ENCODE measurements at regions not wholly inside any gene's neighbourhood (a gene's known extent, or its start where the extent isn't known, plus 50 kb on each side); places are given as distances from the start of the nearest gene placed in this dataset.

GRCh38 chr12:5295996-5296395 lies 135.9 kb upstream of the NTF3 start (continued):
- TF ChIP-seq, protein P1, sequence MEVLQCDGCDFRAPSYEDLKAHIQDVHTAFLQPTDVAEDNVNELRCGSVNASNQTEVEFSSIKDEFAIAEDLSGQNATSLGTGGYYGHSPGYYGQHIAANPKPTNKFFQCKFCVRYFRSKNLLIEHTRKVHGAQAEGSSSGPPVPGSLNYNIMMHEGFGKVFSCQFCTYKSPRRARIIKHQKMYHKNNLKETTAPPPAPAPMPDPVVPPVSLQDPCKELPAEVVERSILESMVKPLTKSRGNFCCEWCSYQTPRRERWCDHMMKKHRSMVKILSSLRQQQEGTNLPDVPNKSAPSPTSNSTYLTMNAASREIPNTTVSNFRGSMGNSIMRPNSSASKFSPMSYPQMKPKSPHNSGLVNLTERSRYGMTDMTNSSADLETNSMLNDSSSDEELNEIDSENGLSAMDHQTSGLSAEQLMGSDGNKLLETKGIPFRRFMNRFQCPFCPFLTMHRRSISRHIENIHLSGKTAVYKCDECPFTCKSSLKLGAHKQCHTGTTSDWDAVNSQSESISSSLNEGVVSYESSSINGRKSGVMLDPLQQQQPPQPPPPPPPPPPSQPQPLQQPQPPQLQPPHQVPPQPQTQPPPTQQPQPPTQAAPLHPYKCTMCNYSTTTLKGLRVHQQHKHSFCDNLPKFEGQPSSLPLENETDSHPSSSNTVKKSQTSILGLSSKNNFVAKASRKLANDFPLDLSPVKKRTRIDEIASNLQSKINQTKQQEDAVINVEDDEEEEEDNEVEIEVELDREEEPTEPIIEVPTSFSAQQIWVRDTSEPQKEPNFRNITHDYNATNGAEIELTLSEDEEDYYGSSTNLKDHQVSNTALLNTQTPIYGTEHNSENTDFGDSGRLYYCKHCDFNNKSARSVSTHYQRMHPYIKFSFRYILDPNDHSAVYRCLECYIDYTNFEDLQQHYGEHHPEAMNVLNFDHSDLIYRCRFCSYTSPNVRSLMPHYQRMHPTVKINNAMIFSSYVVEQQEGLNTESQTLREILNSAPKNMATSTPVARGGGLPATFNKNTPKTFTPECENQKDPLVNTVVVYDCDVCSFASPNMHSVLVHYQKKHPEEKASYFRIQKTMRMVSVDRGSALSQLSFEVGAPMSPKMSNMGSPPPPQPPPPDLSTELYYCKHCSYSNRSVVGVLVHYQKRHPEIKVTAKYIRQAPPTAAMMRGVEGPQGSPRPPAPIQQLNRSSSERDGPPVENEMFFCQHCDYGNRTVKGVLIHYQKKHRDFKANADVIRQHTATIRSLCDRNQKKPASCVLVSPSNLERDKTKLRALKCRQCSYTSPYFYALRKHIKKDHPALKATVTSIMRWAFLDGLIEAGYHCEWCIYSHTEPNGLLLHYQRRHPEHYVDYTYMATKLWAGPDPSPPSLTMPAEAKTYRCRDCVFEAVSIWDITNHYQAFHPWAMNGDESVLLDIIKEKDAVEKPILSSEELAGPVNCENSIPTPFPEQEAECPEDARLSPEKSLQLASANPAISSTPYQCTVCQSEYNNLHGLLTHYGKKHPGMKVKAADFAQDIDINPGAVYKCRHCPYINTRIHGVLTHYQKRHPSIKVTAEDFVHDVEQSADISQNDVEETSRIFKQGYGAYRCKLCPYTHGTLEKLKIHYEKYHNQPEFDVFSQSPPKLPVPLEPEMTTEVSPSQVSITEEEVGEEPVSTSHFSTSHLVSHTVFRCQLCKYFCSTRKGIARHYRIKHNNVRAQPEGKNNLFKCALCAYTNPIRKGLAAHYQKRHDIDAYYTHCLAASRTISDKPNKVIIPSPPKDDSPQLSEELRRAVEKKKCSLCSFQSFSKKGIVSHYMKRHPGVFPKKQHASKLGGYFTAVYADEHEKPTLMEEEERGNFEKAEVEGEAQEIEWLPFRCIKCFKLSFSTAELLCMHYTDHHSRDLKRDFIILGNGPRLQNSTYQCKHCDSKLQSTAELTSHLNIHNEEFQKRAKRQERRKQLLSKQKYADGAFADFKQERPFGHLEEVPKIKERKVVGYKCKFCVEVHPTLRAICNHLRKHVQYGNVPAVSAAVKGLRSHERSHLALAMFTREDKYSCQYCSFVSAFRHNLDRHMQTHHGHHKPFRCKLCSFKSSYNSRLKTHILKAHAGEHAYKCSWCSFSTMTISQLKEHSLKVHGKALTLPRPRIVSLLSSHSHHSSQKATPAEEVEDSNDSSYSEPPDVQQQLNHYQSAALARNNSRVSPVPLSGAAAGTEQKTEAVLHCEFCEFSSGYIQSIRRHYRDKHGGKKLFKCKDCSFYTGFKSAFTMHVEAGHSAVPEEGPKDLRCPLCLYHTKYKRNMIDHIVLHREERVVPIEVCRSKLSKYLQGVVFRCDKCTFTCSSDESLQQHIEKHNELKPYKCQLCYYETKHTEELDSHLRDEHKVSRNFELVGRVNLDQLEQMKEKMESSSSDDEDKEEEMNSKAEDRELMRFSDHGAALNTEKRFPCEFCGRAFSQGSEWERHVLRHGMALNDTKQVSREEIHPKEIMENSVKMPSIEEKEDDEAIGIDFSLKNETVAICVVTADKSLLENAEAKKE (CRISPR knock-in tag; IDR thresholded peaks at IDR 0.05), result no peak

DNA sequence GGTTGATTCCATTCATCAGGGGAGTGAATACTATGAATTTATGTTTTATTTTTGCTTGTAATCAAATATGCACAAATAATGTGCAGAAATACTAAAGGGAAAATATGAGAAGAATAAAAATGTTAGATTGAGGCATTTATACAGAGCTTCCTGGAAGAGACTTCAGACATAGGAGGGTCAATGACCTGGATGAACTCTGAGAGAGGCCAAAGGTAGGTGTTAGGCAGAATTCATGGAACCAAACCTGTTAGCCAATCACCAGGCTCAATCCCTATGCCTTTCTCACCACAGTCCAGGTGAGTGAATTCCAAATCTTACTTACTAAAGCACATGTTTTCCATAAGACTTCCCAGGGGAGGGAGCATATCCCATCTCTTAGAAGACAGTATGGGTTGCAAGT lies 130.4 kb upstream of the NTF3 start:
- no peaks in the 10 kb centered on the region for H3K79me2 ChIP-seq (replicated peaks; ENCODE audit: insufficient read depth)
- ATAC-seq (no peak), DNase-seq (ENCODE audit: low spot score) (no peak)
- H4K20me1 ChIP-seq (replicated peaks; ENCODE audit: insufficient read depth), result peaks cover 2% of the 10 kb centered on the region; the same call in 1 of the 2 replicates
- H3K27me3 ChIP-seq (ENCODE audit: insufficient read depth), result no peaks in the 10 kb centered on the region; the same call in 1 of the 2 replicates
- Mint-ChIP-seq H3K4me3 (no peak overlapping the region), H3K36me3 (ENCODE audit: low read depth) (no peaks in the 10 kb centered on the region), H3K27me3 (ENCODE audit: insufficient read depth, low read depth, poor library complexity) (no peaks in the 10 kb centered on the region), H3K27ac (no peak overlapping the region), H3K9me3 (no peaks in the 10 kb centered on the region), H3K4me1 (peaks cover 7% of the 10 kb centered on the region)
- H3K4me2 ChIP-seq, result no peak overlapping the region
- no peak overlapping the region for H3K4me3 ChIP-seq
- no peak for TF ChIP-seq CREB1 (CRISPR knock-in tag; IDR thresholded peaks at IDR 0.05; ENCODE audit: low read depth)
- TF ChIP-seq ETS1 (IDR thresholded peaks at IDR 0.05), result no peak
- no peak for TF ChIP-seq ZNF331 (CRISPR knock-in tag; IDR thresholded peaks at IDR 0.05; ENCODE audit: low read depth)
- no peak for TF ChIP-seq REST (IDR thresholded peaks at IDR 0.05; ENCODE audit: unreplicated experiment)
- H3F3A ChIP-seq (replicated peaks; ENCODE audit: low read depth), result no peaks in the 10 kb centered on the region
- H3K36me3 ChIP-seq (ENCODE audit: insufficient read depth), result no peaks in the 10 kb centered on the region
- H3K27ac ChIP-seq (ENCODE audit: low read depth), result no peak overlapping the region
- H2AFZ ChIP-seq, result no peak overlapping the region
- 0 out of 2 replicates have a peak, but pooled peaks cover 6% of the 10 kb centered on the region for H3K9me2 ChIP-seq (ENCODE audit: insufficient read depth)
- peaks cover 9% of the 10 kb centered on the region for H3K4me1 ChIP-seq (ENCODE audit: insufficient read depth)
